Heart right ventricle (tissue), 16 donors: ENCODE measurements at regions not wholly inside any gene's neighbourhood (a gene's known extent, or its start where the extent isn't known, plus 50 kb on each side); places are given as distances from the start of the nearest gene placed in this dataset.

Source experiments
- ATAC-seq, 8 donors: fragments of 200-7000 bp; cut with Tn5 transposase; one replicate each; pipeline ENCODE4 v1.9.1; 2020; ENCODE audit warnings: mild to moderate bottlenecking in 8 of 8, moderate library complexity in 8 of 8, moderate number of reproducible peaks in 1 of 8
- DNase-seq, 2 donors: peaks; one replicate each; pipeline ENCODE4 v3.0.0-alpha.2; 2020
- H3K27ac ChIP-seq, 10 donors: fragments of 200-600 bp; sonication (generic) in 2 of 10; one replicate each; pipeline versions ENCODE4 v1.5.0 to v1.8.0; 2020 to 2022; ENCODE audit warnings: mild to moderate bottlenecking in 3 of 10
- H3K27me3 ChIP-seq, 7 donors: fragments of 200-600 bp; one replicate each; pipeline ENCODE4 v1.8.0; 2021 to 2022; ENCODE audit warnings: mild to moderate bottlenecking in 2 of 7
- H3K36me3 ChIP-seq, 9 donors: fragments of 200-600 bp; sonication (generic) in 1 of 9; one replicate each; pipeline versions ENCODE4 v1.5.0 to v1.8.0; 2020 to 2022; ENCODE audit warnings: mild to moderate bottlenecking in 2 of 9
- H3K4me1 ChIP-seq, 9 donors: fragments of 200-600 bp; sonication (generic) in 1 of 9; one replicate each; pipeline versions ENCODE4 v1.5.0 to v1.8.0; 2020 to 2022; ENCODE audit warnings: mild to moderate bottlenecking in 4 of 9
- H3K4me3 ChIP-seq, 10 donors: fragments of 200-600 bp; sonication (generic) in 2 of 10; one replicate each; pipeline versions ENCODE4 v1.5.0 to v1.8.0; 2020 to 2022; ENCODE audit warnings: mild to moderate bottlenecking in 7 of 10, moderate library complexity in 2 of 10
- H3K9me3 ChIP-seq, 11 donors: fragments of 200-600 bp in 10 of 11; sonication (generic) in 2 of 11; one replicate each; pipeline versions ENCODE4 v1.5.0 to v1.8.0; 2013 to 2022; ENCODE audit warnings: mild to moderate bottlenecking in 2 of 11, control low read depth in 1 of 11, moderate library complexity in 1 of 11
- CTCF ChIP-seq, 9 donors: fragments of 200-600 bp; sonication (generic) in 2 of 9; IDR thresholded peaks; one replicate each; pipeline versions ENCODE4 v1.5.0 to v1.8.0; 2021 to 2022; ENCODE audit warnings: antibody characterized with exemption in 9 of 9, mild to moderate bottlenecking in 5 of 9, moderate library complexity in 1 of 9
- WGBS, 2 donors: extraction: QIAGEN DNeasy Blood & Tissue Kit; methylation state at CpG; one replicate each; pipeline ENCODE4 v1.1.7; 2013; ENCODE audit warnings: inconsistent platforms in 1 of 2; 5-methylcytosine and 5-hydroxymethylcytosine counted together
- intact Hi-C, 10 donors: fragments of 100-400 bp; cut with DNase I; formaldehyde crosslinking; loops; one replicate each; pipeline versions ENCODE4 v1.11.1 to v1.14.2; 2022
- donor health status: Arrhythmogenic right ventricular cardiomyopathy.
- donor health status: ischemic (EF 13 %, LVEDD 7.1; RV severe dilation, severe dysfunction).
- donor health status: healthy with polysubstance abuse.
- donor health status: DM: no; HTN: yes; CAD: no.
- donor health status: DM: no; HTN: no; CAD: no.
- donor health status: ischemic (EF 25% LVEDD 6.9; RV normal size, moderate dysfunction).
- donor health status: ischemic (EF 25% LVEDD 5.7; RV mildly dilated, moderate dysfunction).
- donor health status: healthy.
- donor health status: DM: yes; HTN: yes; CAD: no.
- donor health status: Ischemic cardiomyopathy.
- donor health status: ischemic (EF 35%, LVEDD 5.7; RV mildly dilated, moderate dysfunction).
- donor health status: nonischemic (EF 11% LVEDD 7.7; RV severe dilation, severe dysfunction).
- donor health status: DM: yes; HTN: yes; CAD: no.
- donor health status: PGD.
- donor health status: ischemic (EF 29% LVEDD 5.4; RV normal size, mild dysfunction).
- donor health status: nonischemic (EF 23%, LVEDD 6.1; RV moderate dilation, normal function).

- Histone ChIP-seq H3K4me3 (no peak overlapping the region), H3K27ac (no peak overlapping the region), H3K27me3 (no peaks in the 10 kb centered on the region), H3K9me3 (peaks cover 0 to 1% (median 0%) of the 10 kb centered on the region in 11 donors), H3K4me1 (no peaks in the 10 kb centered on the region), H3K36me3 (no peaks in the 10 kb centered on the region)
- TF ChIP-seq CTCF (IDR thresholded peaks at IDR 0.05), result no peak
- intact Hi-C loops, result no loop called here
- DNase-seq (no peak), ATAC-seq (no peak)
Observed at GRCh38 chr6:115631028-115631427, 429.7 kb downstream of the FRK start.

GRCh38 chr6:115630424-115631024, 430.2 kb downstream of the FRK start:
- H3K27ac ChIP-seq, result no peak overlapping the region
- H3K27me3 ChIP-seq, result no peaks in the 10 kb centered on the region
- H3K4me3 ChIP-seq, result no peak overlapping the region
- ATAC-seq (no peak), DNase-seq (no peak)
- H3K36me3 ChIP-seq, result no peaks in the 10 kb centered on the region
- H3K9me3 ChIP-seq, result peaks cover 0 to 6% (median 0%) of the 10 kb centered on the region in 11 donors
- no peaks in the 10 kb centered on the region for H3K4me1 ChIP-seq
- no peak for TF ChIP-seq CTCF (IDR thresholded peaks at IDR 0.05)
- WGBS, 2 donors, result 74 to 83% methylated on average over 4 of the region's 4 CpGs
- intact Hi-C loops, result no loop called here

- DNase-seq (no peak), ATAC-seq (no peak)
- WGBS, 2 donors, result 57 to 67% methylated on average over 2 of the region's 2 CpGs
- Histone ChIP-seq H3K27ac (no peak overlapping the region), H3K9me3 (peaks cover 0 to 7% (median 0%) of the 10 kb centered on the region in 11 donors), H3K27me3 (no peaks in the 10 kb centered on the region), H3K4me1 (no peaks in the 10 kb centered on the region), H3K36me3 (no peaks in the 10 kb centered on the region), H3K4me3 (no peak overlapping the region)
- intact Hi-C loops, result no loop called here
- TF ChIP-seq CTCF (IDR thresholded peaks at IDR 0.05), result no peak
Observed at GRCh38 chr6:115629415-115629814, 431.3 kb downstream of the FRK start.

- 81 to 94% methylated on average over 2 of the region's 2 CpGs for WGBS, 2 donors
- no peaks in the 10 kb centered on the region for H3K36me3 ChIP-seq
- no peak overlapping the region for H3K4me3 ChIP-seq
- H3K27ac ChIP-seq, result no peak overlapping the region
- DNase-seq (no peak), ATAC-seq (no peak)
- H3K9me3 ChIP-seq, result no peaks in the 10 kb centered on the region
- no peaks in the 10 kb centered on the region for H3K4me1 ChIP-seq
- H3K27me3 ChIP-seq, result no peaks in the 10 kb centered on the region
- intact Hi-C loops, result loop anchor here in 1 of 10 donors (10.0 kb wide), 1 partner anchor 487 kb away; the partner anchor contains the start of gene NT5DC1
- no peak for TF ChIP-seq CTCF (IDR thresholded peaks at IDR 0.05)
Observed at GRCh38 chr6:115618256-115618655, 442.4 kb downstream of the FRK start.
